ENCODE measurements at regions not wholly inside any gene's neighbourhood (a gene's known extent, or its start where the extent isn't known, plus 50 kb on each side); places are given as distances from the start of the nearest gene placed in this dataset.
"Not testable (repeated sequence)": the region's sequence is repeated elsewhere in the genome, so short reads cannot be mapped to it uniquely, and the experiment has no call there.

DNA sequence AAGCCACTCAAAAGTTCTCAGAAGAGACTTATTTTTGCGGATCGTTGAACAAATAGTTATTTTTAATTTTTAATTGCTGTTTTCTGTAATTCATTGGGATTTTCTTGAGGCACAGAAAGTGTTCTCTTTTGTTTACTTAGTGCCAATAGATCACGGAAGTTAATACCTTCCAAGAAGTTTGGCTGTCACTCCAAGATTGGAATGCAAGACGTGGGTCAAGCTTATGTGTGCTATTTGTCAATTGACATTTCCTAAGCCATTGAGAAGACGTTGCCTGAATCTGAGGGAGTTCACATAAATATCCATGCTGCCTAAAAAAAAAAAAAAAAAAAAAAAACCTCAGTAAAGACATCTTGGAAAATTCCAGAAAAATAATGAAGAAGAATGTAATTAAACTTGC lies 1071.4 kb upstream of the ADGRB3 start:
- no peak for DNase-seq (ENCODE audit: low read depth)

DNA sequence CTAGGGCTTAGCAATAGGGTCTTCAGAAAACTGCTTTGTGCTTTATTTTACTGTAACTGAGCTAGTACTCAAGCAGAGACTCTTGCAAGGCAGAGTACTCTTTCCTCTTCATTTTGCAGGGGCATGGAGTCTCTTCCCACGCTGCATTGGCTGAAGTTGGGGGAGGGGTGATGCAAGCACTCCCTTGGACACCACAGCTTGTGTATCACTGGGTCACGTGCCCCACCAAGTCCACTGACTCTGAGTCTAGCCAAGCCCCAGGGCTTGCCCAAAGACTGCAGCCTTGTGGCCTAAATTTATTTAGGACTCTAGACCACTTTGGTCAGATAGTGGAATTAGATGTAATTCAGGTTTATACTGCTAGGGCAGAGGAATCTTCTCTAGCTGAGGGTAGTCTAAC lies 1075.0 kb upstream of the ADGRB3 start:
- no peak for DNase-seq (ENCODE audit: low read depth)

DNA sequence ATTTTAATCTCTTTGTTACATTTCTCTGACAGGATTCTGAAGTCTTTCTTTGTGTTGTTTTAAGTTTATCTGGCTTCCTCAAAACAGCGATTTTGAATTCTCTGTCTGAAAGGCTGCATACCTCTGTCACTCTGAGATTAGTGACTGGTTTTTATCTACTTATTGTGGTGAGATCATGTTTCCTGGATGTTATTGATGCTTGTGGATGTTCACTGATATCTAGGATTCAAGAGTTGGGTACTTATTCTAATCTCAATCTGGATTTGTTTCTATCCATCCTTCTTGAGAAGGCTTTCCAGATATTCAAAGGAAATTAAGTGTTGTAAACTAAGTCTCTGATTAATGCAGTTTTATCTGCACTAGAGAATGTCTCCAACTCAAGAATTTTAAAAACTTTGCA lies 1076.1 kb upstream of the ADGRB3 start:
- no peak for DNase-seq (ENCODE audit: low read depth)

DNA sequence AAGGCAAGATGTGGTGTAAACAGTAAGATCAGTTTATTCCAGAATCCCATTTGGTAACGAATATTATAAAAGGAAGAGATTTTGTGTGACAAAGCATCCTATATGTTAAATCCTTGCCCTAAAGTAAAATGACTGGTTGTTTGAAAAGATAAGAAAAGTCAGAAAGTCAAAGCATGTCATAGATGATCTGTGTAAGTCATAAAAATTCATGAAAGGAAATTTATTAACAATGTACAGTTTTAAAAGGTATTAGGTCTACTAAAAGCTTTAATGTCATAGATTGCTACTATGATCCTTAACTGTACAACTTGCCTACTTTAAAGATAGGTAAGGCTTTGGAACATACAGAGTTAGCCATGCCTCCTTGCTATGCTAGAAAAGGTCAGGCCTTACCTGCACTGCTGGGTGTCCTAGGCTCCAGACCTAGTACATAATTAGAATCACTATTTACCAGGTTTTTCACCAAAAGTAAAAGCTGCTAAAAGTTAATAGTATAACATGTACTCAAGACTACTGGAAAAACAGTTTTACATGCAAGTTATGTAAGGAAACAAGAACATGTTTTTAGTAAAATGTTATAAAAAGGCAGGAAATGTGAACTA lies 1090.1 kb upstream of the ADGRB3 start:
- no peak for DNase-seq (ENCODE audit: low read depth)

DNA sequence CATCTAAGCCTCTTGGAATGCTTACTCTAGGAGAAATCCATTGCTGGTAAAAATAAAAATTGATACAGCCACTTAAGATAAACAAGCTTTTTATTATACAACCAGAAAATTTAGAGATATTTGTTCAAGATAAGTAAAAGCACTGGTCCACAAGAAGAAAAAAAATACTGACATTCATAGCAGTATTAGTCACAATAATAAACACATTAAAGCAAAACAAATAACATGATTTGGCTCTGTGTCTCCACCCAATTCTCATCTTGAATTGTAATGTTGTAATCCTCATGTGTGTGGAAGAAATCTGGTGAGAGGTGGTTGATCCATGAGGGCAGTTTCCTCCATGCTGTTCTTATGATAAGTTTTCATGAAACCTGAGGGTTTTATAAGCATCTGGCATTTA lies 1093.5 kb upstream of the ADGRB3 start:
- no peak for DNase-seq (ENCODE audit: low read depth)

DNA sequence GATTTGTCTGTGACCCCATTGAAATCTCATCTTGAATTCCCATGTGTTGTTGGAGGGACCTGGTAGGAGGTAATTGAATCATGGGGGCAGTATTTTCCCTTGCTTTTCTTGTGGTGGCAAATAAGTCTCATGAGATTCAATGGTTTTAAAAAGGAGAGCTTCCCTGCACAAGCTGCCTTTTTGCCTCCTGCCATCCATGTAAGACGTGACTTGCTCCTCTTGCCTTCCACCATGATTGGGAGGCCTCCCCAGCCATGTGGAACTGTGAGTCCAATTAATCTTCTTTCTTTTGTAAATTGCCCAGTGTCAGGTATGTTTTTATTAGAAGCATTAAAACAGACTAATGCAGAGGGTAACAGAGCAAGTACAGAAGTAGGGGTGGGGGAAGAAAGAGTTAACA lies 1097.0 kb upstream of the ADGRB3 start:
- DNase-seq (ENCODE audit: low read depth) = no peak

DNA sequence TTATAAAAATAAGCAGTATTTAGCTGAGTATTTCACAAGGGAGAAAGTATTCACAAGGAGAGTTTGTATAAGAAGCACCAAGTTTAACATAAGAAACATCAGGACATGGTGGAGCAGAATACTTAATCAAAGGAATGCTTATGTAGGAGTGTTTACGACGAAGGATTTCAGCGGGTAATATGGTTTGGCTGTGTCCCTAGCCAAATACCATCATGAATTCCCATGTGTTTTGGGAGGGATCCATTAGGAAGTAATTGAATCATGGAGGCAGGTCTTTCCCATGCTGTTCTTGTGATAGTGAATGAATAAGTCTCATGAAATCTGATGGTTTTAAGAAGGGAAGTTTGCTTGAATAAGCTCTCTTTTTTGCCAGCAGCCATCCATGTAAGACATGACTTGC lies 1099.1 kb upstream of the ADGRB3 start:
- no peak for DNase-seq (ENCODE audit: low read depth)

DNA sequence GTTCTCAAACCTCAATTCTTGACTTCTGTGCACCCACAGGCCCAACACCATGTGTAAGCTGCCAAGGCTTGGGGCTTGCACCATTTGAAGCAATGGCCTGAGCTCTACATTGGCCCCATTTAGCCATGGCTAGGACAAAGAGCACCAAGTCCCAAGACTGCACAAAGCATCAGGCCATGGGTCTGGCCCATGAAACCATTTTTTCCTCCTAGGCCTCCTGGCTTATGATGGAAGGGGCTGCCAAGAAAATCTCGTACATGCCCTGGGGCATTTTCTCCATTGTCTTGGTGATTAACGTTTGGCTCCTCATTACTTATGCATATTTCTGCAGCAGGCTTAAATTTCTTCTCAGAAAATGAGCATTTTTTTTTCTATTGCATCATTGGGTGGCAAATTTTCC lies 1128.7 kb upstream of the ADGRB3 start:
- no peak for DNase-seq (ENCODE audit: low read depth)

DNA sequence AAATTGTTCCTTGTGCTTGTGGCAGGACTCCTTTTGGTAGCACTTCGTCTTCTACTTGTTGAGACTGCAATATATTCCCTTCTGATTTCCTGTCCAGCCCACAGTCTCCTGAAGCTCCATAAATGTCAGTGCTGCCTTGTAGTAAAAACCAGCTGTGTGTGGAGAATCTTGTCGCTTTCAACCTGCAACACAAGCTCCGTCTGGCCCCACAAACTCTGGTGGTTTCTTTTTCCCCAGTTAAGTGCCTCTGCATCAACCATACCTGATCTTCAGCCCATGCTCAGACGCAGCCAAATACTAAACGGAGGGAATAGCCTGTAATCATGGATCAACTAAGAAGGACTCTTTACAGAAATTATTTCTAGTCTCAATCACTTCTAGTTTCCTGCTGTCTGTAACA lies 1133.3 kb upstream of the ADGRB3 start:
- DNase-seq (ENCODE audit: low read depth) = no peak

DNA sequence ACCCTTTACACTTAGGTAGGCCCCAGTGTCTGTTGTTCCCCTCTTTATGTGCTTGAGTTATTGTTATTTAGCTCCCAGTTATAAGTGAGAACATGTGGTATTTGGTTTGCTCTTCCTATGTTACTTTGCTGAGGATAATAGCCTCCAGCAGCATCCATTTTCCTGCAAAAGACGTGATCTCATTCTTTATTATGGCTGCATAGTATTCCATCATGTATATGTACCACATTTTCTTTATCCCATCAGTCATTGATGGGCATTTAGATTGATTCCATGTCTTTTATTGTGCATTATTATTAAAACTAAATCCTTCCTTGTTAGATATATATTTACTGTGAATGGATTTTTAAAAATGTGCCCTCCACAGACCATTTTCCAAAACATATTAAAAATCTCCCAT lies 1137.3 kb upstream of the ADGRB3 start:
- DNase-seq (ENCODE audit: low read depth) = no peak

DNA sequence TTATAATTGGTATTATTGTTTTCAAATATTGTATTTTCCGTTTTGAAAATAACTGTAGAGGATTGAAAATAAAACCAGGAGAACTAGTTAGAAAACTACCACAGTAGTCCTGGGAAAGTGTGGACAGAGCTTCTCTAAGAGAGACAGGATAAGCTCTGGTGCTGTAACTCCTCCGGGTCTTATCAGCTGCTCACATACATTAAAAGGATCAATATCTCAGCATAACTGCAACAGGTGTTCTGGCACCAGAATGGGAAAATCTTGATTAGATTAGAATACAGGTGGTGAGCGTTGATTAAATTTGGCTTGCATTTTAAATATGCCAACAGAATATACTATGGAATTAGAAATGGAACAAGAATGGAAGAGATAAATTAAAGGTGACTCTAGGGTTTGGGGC lies 1138.9 kb upstream of the ADGRB3 start:
- no peak for DNase-seq (ENCODE audit: low read depth)

DNA sequence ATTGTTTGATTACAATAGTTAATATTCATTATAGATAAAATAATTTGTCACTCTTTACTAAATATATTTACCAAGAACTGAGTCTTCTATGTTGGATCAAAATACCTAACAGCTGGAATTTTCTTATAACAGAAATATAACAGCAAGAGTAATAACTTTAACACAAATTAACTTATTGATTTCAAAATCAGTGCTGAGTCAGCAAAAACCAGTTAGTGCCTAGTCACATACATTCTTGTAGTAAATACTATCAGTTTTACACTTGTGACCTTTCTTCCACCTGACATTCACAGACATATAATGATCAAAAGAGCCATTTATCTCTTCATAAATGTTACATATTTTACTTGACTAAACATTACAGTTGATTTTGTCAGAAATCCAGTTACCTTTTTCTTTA lies 1141.4 kb upstream of the ADGRB3 start:
- DNase-seq (ENCODE audit: low read depth) = no peak

DNA sequence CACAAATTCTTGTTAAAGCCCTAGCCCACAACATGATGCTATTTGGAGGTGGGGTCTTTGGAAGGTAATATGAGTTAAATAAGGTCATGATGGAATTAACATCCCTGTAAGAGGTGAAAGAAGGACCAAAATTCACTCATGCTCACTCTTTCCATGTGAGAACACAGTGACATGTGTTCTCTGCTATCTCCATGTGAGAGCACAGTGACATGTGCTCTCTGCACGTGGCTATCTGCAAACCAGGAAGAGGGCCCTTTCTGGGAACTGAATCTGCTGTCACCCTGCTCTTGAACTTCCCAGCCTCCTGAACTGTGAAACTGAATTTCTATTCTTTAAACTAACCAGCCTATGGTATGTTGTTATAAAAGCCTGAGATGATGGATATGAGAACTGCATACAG lies 1159.4 kb upstream of the ADGRB3 start:
- no peak for DNase-seq (ENCODE audit: low read depth)

DNA sequence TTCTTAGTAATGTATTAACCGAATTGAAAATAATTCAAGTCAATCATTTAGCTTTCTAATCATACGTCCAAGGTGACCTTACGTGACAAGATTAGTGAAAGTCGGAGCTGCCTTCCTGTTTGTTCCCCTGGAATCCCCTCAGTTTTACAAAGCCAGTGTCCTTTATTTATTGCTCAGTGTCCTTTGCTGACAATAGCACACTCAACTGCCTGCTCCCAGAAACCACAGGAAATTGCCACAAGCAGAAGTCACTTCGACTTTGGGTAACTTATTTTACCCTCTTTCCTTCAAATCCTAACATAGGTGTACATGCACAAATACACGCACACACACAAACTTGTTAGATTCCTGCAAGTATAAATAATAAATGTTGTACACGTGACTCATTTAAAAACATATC lies 1167.7 kb upstream of the ADGRB3 start:
- no peak for DNase-seq (ENCODE audit: low read depth)

DNA sequence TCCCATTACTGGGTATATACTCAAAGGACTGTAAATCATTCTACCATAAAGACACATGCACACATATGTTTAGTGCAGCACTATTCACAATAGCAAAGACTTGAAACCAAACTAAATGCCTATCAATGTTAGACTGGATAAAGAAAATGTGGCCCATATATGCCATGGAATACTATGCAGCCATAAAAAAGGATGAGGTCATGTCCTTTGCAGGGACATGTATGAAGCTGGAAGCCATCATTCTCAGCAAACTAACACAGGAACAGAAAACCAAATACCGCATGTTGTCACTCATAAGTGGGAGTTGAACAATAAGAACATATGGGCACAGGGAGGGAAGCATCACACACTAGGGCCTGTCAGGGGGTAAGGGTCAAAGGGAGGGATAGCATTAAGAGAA lies 1172.4 kb upstream of the ADGRB3 start:
- DNase-seq (ENCODE audit: low read depth) = not testable (repeated sequence)

DNA sequence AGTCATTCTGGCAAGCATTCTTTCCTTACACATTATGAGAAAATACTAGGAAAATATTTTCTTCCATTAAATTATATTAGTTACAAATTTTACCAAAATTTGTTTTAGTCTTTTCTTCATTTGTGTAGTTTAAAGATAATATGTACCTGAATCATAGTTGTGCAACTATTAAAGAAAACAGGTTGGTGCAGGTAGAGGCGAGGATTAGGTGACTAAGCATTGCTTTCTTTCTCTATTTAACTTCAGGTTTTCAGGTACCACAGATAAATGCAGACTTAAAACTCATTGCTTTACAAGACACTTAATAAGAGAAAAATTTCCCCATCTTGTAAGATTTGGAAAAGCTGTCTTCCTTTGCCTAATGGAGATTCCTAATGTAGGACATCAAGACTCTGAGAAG lies 1175.5 kb upstream of the ADGRB3 start:
- DNase-seq (ENCODE audit: low read depth) = no peak

DNA sequence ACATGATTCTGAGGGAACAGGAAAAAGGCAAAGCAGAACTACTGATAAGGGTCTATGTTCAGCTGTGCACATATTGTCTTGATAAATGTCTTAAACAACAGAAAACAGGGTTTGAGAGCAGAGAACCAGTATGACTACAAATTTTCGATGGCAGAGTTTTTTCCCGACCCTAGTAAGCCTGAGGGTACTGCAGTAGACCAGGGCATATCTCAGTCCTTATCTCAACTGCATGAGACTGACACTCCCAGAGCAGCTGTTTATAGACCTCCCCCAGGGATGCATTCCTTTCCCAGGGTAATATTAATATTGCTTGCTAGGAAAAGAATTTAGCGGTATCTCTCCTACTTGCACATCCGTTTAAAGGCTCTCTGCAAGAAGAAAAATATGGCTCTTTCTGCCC lies 1176.8 kb upstream of the ADGRB3 start:
- no peak for DNase-seq (ENCODE audit: low read depth)

DNA sequence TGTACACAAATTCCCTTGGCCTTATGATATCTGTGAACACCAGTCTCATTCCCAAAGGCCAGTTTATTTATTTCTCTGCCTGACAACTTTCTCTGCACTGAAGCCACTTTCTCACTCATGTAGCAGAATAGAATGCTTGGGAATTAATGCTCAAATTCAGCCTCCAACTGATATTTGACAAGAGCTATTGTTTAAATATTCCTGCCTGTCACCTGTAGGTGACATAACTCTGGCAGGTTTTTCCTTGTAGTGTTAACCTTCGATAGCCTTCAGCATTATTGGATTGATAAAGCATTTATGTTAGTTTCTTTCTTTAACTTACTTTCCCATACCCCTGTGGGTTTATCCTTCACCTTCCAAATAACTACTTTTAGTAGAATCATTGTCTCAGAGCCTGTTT lies 1183.2 kb upstream of the ADGRB3 start:
- no peak for DNase-seq (ENCODE audit: low read depth)

DNA sequence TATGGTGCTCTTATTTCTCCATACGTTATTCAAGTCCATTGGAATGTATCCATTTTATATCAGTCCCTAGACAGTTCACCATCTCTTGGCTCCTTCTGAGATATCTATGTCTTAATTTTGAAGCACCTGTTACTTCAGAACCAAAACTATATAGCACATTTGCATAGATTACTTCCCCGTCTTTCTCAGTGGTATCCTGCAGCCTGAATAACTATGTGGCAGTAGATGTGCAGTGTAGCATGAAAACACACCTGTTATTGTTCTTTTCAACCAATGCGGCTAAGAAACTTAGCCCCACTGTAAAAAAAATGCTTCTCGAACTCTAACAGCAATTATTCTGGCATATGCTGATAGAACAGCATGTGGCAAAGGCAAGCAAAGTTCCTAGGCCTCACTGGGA lies 1184.4 kb upstream of the ADGRB3 start:
- DNase-seq (ENCODE audit: low read depth) = no peak

DNA sequence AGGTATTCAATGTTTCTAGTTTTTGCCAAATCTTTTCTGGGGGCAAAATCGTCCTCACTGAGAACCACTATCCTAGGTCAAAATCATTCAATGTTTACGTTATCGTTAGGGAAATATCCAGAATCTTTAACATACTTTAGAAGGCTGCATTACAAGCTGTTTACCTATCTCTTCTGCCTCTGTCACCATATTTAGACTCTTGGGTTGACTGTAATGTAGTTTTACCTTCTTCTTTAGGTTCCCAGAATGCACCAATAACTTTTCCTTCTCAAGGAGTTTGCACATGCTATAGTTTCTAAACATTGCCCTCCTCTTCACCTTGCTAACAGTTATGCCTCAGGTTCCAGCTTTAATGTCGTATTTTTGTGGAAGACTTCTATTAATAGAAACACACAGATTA lies 1185.5 kb upstream of the ADGRB3 start:
- no peak for DNase-seq (ENCODE audit: low read depth)

DNA sequence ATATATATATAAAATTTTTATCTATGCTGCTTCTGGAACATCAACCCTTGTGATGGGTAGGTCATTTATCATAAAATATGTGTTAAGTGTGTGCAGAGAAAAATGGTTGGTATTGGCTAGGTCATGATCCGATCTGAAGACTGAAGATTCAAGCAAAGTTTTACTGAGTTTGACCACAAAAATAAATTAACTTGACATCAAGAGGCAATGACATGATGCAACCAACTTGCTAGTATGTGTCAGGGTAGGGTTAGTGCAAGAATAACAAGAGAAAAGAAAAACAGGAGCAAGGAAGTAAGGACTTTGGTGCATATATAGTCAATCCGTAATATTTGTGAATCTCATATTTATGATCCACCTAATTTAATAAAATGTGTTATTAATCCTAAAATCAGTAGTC lies 1202.0 kb upstream of the ADGRB3 start:
- DNase-seq (ENCODE audit: low read depth) = no peak

DNA sequence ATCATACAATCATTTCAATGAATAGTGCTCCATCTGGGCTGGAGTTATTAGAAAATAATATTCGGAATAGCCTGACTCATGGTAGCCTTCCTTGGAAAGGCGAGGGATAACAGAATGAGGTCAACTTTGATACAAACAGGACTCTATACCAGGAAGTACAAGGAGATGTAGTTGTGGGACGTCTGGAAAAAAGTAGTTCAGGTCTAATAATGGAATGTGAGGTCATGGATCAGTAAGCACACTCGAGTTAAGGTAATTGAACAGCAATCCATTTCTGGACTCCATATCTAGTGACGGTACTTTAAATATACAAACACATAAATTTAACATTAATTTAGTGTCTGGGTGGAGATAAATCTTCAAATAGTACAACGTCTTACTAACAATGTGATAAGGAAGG lies 1204.0 kb upstream of the ADGRB3 start:
- no peak for DNase-seq (ENCODE audit: low read depth)

DNA sequence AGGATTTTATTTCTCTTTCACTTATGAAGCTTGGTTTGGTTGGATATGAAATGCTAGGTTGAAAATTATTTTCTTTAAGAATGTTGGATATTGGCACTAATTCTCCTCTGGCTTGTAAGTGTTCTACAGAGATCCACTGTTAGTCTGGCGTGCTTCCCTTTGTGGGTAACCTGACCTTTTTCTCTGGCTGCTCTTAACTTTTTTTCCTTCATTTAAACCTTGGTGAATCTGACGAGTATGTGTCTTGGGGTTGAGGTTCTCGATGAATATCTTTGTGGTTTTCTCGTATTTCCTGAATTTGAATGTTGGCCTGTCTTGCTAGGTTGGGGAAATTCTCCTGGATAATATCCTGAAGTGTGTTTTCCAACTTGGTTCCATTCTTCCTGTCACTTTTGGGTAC lies 1208.4 kb upstream of the ADGRB3 start:
- DNase-seq (ENCODE audit: low read depth) = not testable (repeated sequence)

DNA sequence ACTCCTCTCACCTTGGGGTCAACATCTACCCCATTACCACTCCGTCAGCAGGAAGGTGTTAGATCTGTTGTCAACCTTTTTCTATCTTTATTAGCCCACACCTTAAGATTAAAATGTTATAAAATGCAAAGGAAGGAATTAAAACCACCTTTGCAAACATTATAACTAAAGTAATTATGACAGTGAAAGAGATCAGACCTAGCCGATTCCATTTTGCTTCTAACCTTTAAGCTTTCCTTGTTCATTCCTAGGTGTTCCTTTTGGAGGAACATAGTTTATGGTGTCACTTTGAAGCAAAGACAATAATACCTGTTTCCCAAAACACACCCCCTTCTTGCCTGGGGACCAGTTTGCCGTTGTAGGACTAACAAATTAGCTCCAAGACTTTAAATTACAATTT lies 1223.0 kb upstream of the ADGRB3 start:
- DNase-seq (ENCODE audit: low read depth) = no peak

DNA sequence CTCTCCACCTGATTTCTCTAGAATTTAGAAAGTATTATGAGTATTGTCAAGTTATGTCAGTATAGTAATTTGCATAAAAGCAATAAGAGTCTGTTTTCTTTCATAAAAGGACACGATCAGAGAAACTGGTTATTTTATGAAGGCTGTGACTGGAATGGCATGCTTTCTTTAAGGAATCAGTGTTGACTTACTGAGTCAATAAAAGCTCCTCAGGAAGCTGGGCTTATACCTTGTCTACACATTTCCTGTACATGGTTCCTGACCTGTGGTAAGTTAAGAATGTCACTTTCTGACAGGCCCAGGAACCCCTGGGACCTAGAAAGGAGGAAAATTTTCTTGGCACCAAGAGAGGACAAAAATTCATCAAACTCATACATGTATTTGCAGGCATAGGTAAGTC lies 1224.0 kb upstream of the ADGRB3 start:
- no peak for DNase-seq (ENCODE audit: low read depth)

Data from forelimb muscle (tissue), 1 donor.